SK-N-SH treated with all-trans-retinoic acid at 6 μM for 48 hours (cell line): ENCODE measurements at regions not wholly inside any gene's neighbourhood (a gene's known extent, or its start where the extent isn't known, plus 50 kb on each side); places are given as distances from the start of the nearest gene placed in this dataset.

Experiments used
- ATAC-seq: fragments of 200-7000 bp; cut with Tn5 transposase; 3 replicates; pipeline ENCODE4 v1.9.1; 2020; ENCODE audit warnings: mild to moderate bottlenecking, moderate library complexity
- BACH2 ChIP-seq: fragments of 250-450 bp; sonication (Bioruptor Pico); IDR thresholded peaks from 2 replicates; pipeline ENCODE4 v1.9.0; 2021; ENCODE audit warnings: mild to moderate bottlenecking, borderline replicate concordance
- CREB5 ChIP-seq: fragments of 250-450 bp; sonication (Bioruptor Pico); IDR thresholded peaks from 2 replicates; pipeline ENCODE4 v1.5.1; 2020; ENCODE audit warnings: low read depth, mild to moderate bottlenecking, moderate library complexity
- CSRNP3 ChIP-seq: fragments of 250-450 bp; sonication (Bioruptor Pico); IDR thresholded peaks from 2 replicates; pipeline ENCODE4 v1.5.1; 2021; ENCODE audit warnings: mild to moderate bottlenecking, moderate library complexity
- GLIS3 ChIP-seq: fragments of 250-450 bp; sonication (Bioruptor Pico); IDR thresholded peaks from 2 replicates; pipeline ENCODE4 v1.5.0; 2020; ENCODE audit warnings: mild to moderate bottlenecking, moderate library complexity
- ISL1 ChIP-seq: fragments of 250-450 bp; sonication (Bioruptor Pico); IDR thresholded peaks from 2 replicates; pipeline ENCODE4 v2.1.2; 2022; ENCODE audit warnings: mild to moderate bottlenecking, moderate library complexity
- OSR1 ChIP-seq: fragments of 250-450 bp; sonication (Bioruptor Pico); IDR thresholded peaks from 2 replicates; pipeline ENCODE4 v1.8.0; 2022; ENCODE audit warnings: moderate library complexity, mild to moderate bottlenecking, inconsistent platforms
- PATZ1 ChIP-seq: fragments of 250-450 bp; sonication (Bioruptor Pico); IDR thresholded peaks from 2 replicates; pipeline ENCODE4 v1.8.0; 2020; ENCODE audit warnings: mild to moderate bottlenecking, moderate library complexity, borderline replicate concordance
- RARB ChIP-seq: fragments of 250-450 bp; sonication (Bioruptor Pico); IDR thresholded peaks from 2 replicates; pipeline ENCODE4 v1.8.0; 2021; ENCODE audit warnings: mild to moderate bottlenecking, moderate library complexity
- TOX ChIP-seq: fragments of 250-450 bp; sonication (Bioruptor Pico); IDR thresholded peaks from 2 replicates; pipeline ENCODE4 v1.8.0; 2021; ENCODE audit warnings: mild to moderate bottlenecking, moderate library complexity, borderline replicate concordance
- TSHZ2 ChIP-seq: fragments of 250-450 bp; sonication (Bioruptor Pico); IDR thresholded peaks from 2 replicates; pipeline ENCODE4 v1.5.0; 2020; ENCODE audit warnings: mild to moderate bottlenecking, moderate library complexity
- ZFP3 ChIP-seq: fragments of 250-450 bp; sonication (Bioruptor Pico); IDR thresholded peaks from 2 replicates; pipeline ENCODE4 v1.5.0; 2020; ENCODE audit warnings: mild to moderate bottlenecking, moderate library complexity
- ZNF565 ChIP-seq: fragments of 450-650 bp; formaldehyde crosslinking; conservative IDR thresholded peaks from 2 replicates; pipeline ENCODE4 v1.5.0; 2020; ENCODE audit warnings: low read depth, mild to moderate bottlenecking, moderate library complexity

- no peak for TF ChIP-seq PATZ1 (CRISPR knock-in tag)
- TF ChIP-seq ZNF565 (CRISPR knock-in tag) = no peak
- TF ChIP-seq GLIS3 (CRISPR knock-in tag) = no peak
- no peak for TF ChIP-seq CSRNP3 (CRISPR knock-in tag)
- TF ChIP-seq BACH2 (CRISPR knock-in tag) = no peak
- no peak for TF ChIP-seq ZFP3 (CRISPR knock-in tag)
- no peak for TF ChIP-seq CREB5 (CRISPR knock-in tag)
- no peak for TF ChIP-seq TOX (CRISPR knock-in tag)
- no peak for TF ChIP-seq OSR1
- ATAC-seq = no peak
Observed at GRCh38 chr16:72373201-72373600, 201.2 kb upstream of the PMFBP1 start.

GRCh38 chr16:72372087-72373045 lies 200.4 kb upstream of the PMFBP1 start:
- ATAC-seq = no peak
- TF ChIP-seq RARB (no peak), TSHZ2 (CRISPR knock-in tag) (no peak), ISL1 (CRISPR knock-in tag) (no peak), ZNF565 (CRISPR knock-in tag) (no peak)
- TF ChIP-seq, all 23 proteins: peak for 0

GRCh38 chr16:72371307-72372086 lies 199.5 kb upstream of the PMFBP1 start:
- peak; percentile 83 for ATAC-seq

More at GRCh38 chr16:72371307-72372086, 199.5 kb upstream of the PMFBP1 start:
- TF ChIP-seq ISL1 (CRISPR knock-in tag) (peak; percentile 25; the same call in 1 of the 2 replicates), TOX (CRISPR knock-in tag) (no peak), PATZ1 (CRISPR knock-in tag) (peak; percentile 78; the same call in 1 of the 2 replicates)
- TF ChIP-seq, all 23 proteins: peak for 2
